Ovary (tissue), 7 donors: ENCODE measurements at regions not wholly inside any gene's neighbourhood (a gene's known extent, or its start where the extent isn't known, plus 50 kb on each side); places are given as distances from the start of the nearest gene placed in this dataset.

Source experiments
- DNase-seq, 5 donors: peaks; one replicate each; pipeline ENCODE4 v3.0.0-alpha.2; 2019 to 2020
- H3K27ac ChIP-seq, 2 donors: fragments of 200-600 bp; one replicate each; pipeline versions ENCODE4 v1.5.1 to v1.8.0; 2019 to 2022
- H3K27me3 ChIP-seq: fragments of 200-600 bp; one replicate; pipeline ENCODE4 v1.8.0; 2022
- H3K36me3 ChIP-seq: fragments of 200-600 bp; sonication (generic); one replicate; pipeline ENCODE4 v1.5.1; 2019
- H3K4me1 ChIP-seq: one replicate; pipeline ENCODE4 v1.8.1; 2013; ENCODE audit warnings: mild to moderate bottlenecking, moderate library complexity; ENCODE audit not compliant: insufficient read depth
- H3K4me3 ChIP-seq: fragments of 200-600 bp; sonication (generic); one replicate; pipeline ENCODE4 v1.5.1; 2017
- H3K9me3 ChIP-seq, 2 donors: fragments of 200-600 bp in 1 of 2; sonication (generic) in 1 of 2; one replicate each; pipeline versions ENCODE4 v1.5.1 to v1.8.1; 2013 to 2019; ENCODE audit warnings: mild to moderate bottlenecking in 1 of 2, moderate library complexity in 1 of 2
- EP300 ChIP-seq: sonication (generic); formaldehyde crosslinking; IDR thresholded peaks from one replicate; pipeline ENCODE4 v1.6.1; 2017; ENCODE audit warnings: antibody characterized with exemption
- POLR2A ChIP-seq: fragments of 450-650 bp; IDR thresholded peaks from one replicate; pipeline ENCODE4 v1.6.1; 2017; ENCODE audit warnings: antibody characterized with exemption, mild to moderate bottlenecking, moderate library complexity
- WGBS, 3 donors: extraction: QIAGEN DNeasy Blood & Tissue Kit in 1 of 3; methylation state at CpG; one replicate each; pipeline versions ENCODE4 v1.1.5 to v1.1.7; 2013 to 2017; 5-methylcytosine and 5-hydroxymethylcytosine counted together
- intact Hi-C, 4 donors: fragments of 100-400 bp; cut with DNase I; formaldehyde crosslinking; loops; one replicate each; pipeline versions ENCODE4 v1.11.0 to v1.15.1; 2022 to 2023
- TF ChIP-seq, protein P1 (sequence below), 3 donors: fragments of 450-650 bp in 2 of 3; fragments of 200-600 bp in 1 of 3; IDR thresholded peaks; one replicate each; pipeline versions ENCODE4 v1.5.1 to v1.8.0; 2016 to 2022; ENCODE audit warnings: antibody characterized with exemption in 3 of 3, mild to moderate bottlenecking in 1 of 3
- donor health status: DM: no; HTN: no; CAD: no; lungs with moderate emphysema.
- donor health status: DM: no; HTN: no; CAD: no.
- donor health status: Bipolar disorder and iron deficiency.
- donor health status: DM: no; HTN: no; CAD: no.
- donor health status: DM: yes; HTN: yes; CAD: no.

DNA sequence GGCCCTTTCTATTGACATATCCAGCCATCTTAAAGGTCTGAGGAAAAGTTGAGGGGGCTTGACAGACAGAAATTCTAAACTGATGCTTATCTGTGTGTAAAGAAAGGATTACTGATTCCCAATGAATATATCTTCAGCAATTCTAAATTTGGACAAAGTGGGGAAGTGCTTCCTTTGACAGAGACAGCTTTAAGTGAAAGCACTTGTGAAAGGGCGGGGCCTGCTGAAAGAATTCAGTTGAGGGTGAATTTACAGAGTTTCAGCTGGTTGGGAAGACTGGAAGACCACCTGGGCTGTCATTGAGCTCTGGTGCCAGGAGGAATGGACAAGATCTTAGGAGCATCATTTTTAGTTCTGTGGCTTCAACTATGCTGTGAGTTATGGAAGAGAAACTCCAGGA, 412.5 kb upstream of the OR4E1 start:
- 89 to 97% (median 93%) methylated on average over 1 of the region's 1 CpG for WGBS, 3 donors
- Histone ChIP-seq H3K4me3 (no peak overlapping the region), H3K27ac (no peak overlapping the region), H3K9me3 (no peaks in the 10 kb centered on the region), H3K4me1 (no peaks in the 10 kb centered on the region), H3K27me3 (no peaks in the 10 kb centered on the region), H3K36me3 (no peaks in the 10 kb centered on the region)
- DNase-seq: no peak
- TF ChIP-seq, protein P1, sequence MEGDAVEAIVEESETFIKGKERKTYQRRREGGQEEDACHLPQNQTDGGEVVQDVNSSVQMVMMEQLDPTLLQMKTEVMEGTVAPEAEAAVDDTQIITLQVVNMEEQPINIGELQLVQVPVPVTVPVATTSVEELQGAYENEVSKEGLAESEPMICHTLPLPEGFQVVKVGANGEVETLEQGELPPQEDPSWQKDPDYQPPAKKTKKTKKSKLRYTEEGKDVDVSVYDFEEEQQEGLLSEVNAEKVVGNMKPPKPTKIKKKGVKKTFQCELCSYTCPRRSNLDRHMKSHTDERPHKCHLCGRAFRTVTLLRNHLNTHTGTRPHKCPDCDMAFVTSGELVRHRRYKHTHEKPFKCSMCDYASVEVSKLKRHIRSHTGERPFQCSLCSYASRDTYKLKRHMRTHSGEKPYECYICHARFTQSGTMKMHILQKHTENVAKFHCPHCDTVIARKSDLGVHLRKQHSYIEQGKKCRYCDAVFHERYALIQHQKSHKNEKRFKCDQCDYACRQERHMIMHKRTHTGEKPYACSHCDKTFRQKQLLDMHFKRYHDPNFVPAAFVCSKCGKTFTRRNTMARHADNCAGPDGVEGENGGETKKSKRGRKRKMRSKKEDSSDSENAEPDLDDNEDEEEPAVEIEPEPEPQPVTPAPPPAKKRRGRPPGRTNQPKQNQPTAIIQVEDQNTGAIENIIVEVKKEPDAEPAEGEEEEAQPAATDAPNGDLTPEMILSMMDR (IDR thresholded peaks at IDR 0.05): no peak
- no peak for TF ChIP-seq POLR2A
- TF ChIP-seq EP300: no peak
- intact Hi-C loops: no loop called here

DNA sequence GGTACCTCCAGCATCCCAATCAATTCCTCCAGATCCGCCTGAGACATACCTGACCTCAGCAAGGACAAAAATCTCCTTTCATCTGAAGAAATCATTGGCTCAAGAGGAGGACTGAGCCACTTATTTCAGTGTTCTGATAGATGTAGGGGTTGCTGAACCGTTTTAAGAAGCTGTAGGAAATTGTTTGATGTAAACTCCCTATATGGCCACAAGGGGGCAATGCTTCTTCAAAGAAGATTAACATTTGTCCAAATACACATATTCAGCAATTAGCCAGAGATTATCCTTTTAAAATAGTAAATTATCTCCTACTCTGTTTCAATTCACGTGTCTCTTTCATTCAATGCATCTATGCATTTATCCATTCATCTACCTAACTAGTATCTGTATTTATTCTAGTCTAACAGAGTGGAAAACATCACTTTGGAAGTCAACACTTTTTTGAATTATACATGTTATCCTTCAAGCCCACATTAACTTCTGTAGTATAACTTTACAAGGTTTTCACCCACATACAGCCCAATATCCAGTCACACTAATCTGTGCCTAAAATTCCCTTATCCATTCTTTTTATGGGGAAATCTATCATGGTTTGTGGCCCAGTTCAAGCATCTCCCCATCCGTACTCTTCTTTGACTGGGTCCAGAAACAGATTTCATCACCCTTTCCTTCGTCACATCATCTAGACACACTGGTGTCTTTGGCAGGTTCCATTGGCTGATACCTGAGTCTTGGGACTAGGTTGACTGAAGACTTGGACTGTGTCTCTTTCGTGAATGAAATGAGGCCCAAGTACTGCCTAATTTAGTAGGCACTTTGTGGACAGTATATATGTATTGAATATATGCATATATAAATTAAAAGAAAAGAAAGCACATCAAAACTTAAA, 411.0 kb upstream of the OR4E1 start:
- no peaks in the 10 kb centered on the region for H3K9me3 ChIP-seq
- 49 to 51% (median 50%) methylated on average over 6 of the region's 6 CpGs for WGBS, 3 donors
- peak in 1 of 5 donors; percentile 27 for DNase-seq
- no peak overlapping the region for H3K27ac ChIP-seq
- intact Hi-C loops: no loop called here
- H3K4me3 ChIP-seq: no peak overlapping the region
- H3K36me3 ChIP-seq: no peaks in the 10 kb centered on the region
- no peaks in the 10 kb centered on the region for H3K27me3 ChIP-seq
- TF ChIP-seq POLR2A: no peak
- TF ChIP-seq, protein P1 (IDR thresholded peaks at IDR 0.05): peak in 2 of 3 donors; percentile 50 to 69
- TF ChIP-seq EP300: no peak
- H3K4me1 ChIP-seq: no peaks in the 10 kb centered on the region

DNA sequence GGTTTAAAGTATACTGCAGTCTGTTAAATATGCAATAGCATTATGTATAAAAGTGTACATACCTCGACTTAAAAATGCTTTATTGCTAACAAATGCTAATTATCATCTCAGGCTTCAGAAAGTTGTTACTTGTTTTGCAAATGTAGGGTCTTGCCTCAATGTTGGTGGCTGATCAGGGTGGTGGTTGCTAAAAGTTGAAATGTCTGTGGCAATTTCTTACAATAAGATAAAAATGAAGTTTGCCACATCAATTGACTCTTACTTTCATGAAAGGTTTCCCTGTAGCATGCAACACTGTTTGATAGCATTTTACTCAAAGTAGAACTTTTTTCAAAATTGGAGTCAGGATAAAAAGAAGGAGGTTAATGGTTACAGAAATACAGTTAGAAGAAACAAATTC, 407.7 kb upstream of the OR4E1 start:
- H3K27me3 ChIP-seq: no peaks in the 10 kb centered on the region
- no peaks in the 10 kb centered on the region for H3K36me3 ChIP-seq
- no peak overlapping the region for H3K4me3 ChIP-seq
- TF ChIP-seq, protein P1 (IDR thresholded peaks at IDR 0.05): no peak
- no peaks in the 10 kb centered on the region for H3K4me1 ChIP-seq
- no peaks in the 10 kb centered on the region for H3K9me3 ChIP-seq
- no peak for DNase-seq
- H3K27ac ChIP-seq: no peak overlapping the region
- intact Hi-C loops: no loop called here
- 38 to 49% (median 42%) methylated on average over 1 of the region's 1 CpG for WGBS, 3 donors

DNA sequence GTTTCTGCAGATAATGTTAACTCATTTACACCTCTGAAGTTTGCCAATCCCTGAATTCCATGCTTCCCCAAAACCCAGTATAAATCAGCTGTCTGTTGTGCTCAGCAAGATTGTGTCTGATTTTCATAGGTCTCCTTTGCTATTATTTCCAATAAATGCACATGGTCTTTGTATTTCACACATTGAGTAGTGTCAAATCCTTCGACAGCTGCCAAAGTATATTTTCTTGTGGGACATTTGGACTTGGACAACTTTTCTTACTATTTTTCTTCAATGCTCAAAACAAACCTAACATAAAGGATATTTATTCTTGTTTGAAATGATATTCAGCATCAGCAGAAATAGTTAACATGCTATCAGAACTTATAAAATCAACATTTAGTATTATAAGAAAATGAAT, 406.1 kb upstream of the OR4E1 start:
- H3K36me3 ChIP-seq: no peaks in the 10 kb centered on the region
- TF ChIP-seq, protein P1 (IDR thresholded peaks at IDR 0.05): no peak
- no peak for TF ChIP-seq POLR2A
- TF ChIP-seq EP300: no peak
- no peaks in the 10 kb centered on the region for H3K4me1 ChIP-seq
- H3K27ac ChIP-seq: no peak overlapping the region
- DNase-seq: no peak
- H3K4me3 ChIP-seq: no peak overlapping the region
- no peaks in the 10 kb centered on the region for H3K9me3 ChIP-seq
- no peaks in the 10 kb centered on the region for H3K27me3 ChIP-seq
- 90 to 94% (median 93%) methylated on average over 1 of the region's 1 CpG for WGBS, 3 donors
- intact Hi-C loops: no loop called here
